ENCODE measurements at regions not wholly inside any gene's neighbourhood (a gene's known extent, or its start where the extent isn't known, plus 50 kb on each side); places are given as distances from the start of the nearest gene placed in this dataset.
"Not testable (repeated sequence)": the region's sequence is repeated elsewhere in the genome, so short reads cannot be mapped to it uniquely, and the experiment has no call there.

DNA sequence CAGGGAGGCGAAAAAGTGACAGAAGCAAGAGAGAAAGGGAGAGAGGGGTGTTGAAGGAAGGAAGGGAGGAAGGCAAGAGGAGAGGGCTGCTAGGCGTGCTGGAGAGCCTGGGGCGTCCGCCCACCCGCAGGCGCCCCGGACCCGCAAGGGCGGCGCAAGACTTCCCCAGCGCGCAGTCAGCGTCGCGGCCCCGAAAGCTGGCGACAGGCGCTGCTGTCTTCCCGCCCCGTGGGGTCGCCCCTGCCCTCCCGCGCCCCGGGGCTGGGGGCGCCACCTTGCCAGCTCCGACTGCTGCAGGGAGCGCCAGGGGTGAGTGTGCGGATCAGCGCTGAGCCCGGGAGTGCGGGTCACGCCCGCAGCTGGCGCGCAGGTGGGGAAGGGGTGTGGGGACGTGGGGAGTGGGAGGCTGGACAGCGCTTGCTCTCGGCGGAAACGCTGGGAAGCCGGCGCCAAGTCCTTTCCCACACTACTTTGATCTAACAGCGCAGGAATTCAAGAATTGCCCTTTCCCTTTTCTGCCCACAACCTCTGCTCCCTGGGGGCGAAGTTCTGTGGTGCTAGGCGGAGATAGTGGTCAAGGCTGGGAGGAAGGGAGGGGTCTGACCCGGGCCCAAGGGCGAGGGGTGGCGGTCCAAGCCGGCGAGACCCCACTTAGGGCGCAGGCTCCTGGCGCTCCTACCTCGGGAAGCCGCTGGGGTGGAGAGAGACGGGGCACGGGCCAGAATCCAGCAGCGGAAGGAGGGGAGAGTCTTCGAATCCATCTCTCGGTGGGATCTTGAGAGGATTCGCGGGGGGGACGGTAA is 266.1 kb downstream of the CGGBP1 start, which contains the start of gene HTR1F:
TSS of gene HTR1F (plus strand) at position 173 of the 803 bp plus-strand sequence.
- no peak for FAIRE-seq

DNA sequence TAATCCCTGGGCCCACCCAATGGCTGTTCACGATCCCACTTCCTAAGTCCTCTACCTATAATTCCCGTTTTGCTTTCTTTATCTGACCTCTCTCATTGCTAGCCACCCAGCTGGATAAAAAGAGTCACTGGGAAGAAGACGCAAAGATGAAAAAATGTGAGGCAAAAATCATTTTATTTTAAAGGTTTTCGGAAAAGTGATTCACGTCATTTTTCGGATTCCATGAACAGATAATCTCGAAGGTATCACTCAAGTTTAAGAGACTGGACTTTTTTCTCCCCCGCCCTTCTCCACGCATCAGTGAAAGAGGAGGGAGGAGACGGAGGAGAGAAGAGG is 266.6 kb downstream of the CGGBP1 start:
- FAIRE-seq, result no peak

DNA sequence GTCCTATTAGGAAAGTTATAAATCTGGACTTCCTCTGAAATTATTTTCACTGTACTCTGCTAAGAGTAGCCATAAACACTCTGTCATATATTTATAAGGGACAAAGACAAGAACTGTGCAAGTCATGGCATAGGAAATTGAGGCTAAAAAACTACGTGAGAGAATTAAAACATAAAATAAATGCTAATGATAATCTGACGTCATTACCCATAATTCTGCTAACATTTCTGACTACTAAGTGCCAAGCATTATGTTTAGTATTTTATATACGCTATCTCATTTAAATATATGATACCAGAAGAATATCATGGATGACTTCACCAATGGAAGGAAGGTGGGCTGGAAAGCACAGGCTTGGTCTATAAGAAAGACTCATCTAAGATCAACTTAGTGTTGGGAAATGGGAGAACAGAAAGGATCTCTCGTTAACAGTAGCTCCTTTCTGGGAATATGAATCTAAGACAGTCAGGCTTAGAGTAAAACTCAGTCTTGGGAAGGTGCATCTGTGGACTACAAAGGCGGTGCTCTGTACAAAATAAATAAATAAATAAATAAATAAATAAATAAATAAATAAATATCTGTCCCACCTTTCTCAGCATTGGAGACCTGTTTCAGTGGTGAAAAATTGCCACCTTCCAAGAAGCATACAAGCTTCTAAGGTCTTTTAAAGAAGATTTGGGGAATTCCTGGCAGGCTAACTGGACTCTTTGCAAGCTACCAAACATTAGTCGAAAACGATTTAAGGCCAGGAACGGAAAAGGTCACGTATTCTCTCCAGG is 267.4 kb downstream of the CGGBP1 start:
- no peak for FAIRE-seq

DNA sequence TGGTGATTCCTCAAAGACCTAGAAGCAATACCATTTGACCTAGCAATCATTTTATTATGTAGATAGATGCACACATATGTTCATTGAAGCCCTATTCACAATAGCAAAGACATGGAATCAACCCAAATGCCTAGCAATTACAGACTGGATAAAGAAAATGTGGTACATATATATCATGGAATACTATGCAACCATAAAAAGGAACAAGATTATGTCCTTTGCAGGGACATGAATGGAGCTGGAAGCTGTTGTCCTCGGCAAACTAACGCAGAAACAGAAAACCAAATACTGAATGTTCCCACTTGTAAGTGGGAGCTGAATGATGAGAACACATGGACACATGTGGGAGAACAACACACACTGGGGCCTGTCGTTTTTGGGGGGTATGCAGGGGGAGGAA is 269.8 kb downstream of the CGGBP1 start:
- FAIRE-seq, result not testable (repeated sequence)

DNA sequence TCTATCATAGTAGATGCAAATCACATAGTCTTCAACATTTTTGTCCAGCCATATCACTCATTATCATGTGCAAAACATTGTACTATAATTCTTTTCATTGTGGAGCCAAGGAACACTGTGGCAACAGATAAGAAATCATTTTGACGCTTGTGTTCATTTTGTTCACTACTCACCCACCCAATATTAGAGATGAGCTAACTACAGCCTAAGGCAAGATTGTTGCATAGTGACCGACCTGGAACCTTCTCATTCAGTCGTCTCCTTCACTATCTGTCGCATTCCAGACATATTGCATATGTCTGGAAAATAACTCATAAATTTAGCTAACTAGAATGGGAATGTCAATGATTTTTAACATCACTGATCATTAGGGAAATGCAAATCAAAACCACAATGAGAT is 270.3 kb downstream of the CGGBP1 start:
- no peak for FAIRE-seq

DNA sequence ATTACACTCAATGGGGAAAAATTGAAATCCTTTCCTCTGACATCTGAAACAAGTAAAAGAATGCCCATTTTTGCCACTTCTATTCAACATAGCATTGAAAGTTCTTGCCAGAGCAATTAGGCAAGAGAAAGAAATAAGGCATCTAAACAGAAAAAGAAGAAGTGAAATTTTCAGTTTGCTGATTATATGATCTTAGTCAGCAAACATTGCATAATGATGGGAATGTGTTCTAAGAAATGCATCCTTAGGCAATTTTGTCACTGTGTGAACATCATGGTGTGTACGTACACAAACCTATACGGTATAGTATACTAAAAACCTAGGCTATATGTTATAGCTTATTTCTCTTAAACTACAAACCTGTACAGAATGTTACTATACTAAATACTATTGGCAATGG is 278.0 kb downstream of the CGGBP1 start:
- peak; percentile 69 for FAIRE-seq

DNA sequence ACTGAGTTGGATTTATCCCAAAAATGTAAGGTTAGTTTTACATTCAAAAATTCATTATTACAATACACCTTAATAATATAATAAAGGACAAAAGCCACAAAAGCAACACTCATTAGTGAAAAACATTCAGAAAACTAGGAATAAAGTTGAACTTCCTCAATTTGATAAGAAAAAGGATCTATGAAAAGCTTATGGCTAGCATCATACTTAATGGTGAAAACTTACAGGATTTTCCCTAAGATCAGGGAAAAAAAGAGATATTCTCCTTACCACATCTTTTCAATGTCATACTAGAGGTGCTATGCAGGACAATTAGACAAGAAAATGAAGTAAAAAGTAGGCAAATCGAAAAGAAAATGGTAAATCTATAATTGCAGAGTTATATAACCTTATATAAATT is 279.9 kb downstream of the CGGBP1 start:
- FAIRE-seq, result no peak

DNA sequence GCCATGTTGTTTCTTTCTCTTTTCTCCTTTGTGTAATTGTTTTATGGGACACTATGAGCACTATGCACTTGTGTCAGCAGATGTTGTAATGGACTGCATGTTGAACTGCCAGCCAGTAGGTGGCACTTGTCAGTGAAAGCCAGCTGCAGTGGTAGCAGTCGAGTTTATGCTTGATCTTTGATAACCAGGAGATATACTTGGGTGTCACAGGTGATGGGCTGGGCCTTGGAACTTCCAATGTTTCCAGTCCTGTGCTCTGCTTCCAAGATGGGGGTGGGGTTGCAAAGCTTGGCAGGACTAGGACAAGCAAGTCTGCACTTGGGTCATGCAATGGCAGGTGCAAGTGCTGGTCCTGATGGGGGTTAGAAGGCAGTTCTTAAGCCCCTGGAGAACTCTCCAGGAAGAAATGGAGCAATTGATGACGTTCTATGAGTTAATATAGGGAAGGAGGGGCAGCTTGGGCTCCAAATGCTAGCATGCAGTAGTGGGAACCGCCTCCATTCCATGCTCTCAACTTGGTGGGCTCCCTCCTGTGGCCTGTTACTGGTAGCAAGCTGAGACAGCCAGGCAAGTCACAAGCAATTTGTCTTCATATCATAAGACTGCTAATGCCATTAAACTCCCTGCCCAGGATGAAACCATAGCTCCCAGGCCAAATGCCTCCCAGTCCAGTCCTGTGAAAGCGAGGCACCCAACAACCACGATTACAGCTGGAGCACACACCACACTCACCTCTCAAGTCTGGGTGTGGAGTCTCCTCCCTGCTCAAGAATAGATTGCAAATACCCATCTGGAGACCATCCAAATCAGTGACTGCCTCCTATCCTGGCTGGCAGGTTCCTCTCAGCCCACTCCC is 287.2 kb downstream of the CGGBP1 start:
- FAIRE-seq, result peak; percentile 5

DNA sequence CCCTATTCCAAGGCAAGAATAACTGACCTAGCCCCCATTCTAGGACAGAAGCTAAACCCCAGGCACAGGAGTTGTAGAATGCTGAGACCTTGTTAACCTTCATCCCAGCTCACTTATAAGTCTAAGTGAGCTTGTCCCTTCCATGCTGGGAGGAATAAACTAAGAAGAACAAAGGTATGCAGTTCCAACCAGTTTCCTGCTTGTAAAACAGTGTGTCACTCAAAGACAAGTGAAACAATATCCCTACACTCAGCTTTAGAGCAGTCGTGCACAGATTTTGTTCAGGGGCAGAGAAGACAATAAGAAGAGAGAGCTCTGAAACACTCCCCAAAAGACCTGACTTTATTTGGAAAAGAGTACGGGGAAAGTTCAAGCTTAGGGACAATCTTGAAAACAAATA is 292.1 kb downstream of the CGGBP1 start:
- no peak for FAIRE-seq

DNA sequence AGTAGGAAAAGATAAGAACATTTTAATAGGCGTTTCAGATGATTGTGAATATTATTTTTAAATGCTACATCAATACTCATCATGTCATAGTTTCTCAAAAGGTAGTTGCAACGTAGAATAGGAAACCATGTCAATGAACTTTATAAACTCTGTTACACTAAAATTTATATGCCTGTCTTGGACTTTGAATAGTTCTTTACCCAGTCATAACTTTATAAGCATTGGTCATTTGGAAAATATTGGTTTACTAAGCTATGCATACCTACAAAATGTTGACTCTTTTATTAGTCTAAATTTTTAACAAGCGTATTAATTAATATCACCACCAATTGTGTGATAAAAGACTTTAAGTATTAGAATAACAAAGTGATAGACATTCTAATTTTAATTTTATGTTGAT is 293.5 kb downstream of the CGGBP1 start:
- FAIRE-seq, result no peak

DNA sequence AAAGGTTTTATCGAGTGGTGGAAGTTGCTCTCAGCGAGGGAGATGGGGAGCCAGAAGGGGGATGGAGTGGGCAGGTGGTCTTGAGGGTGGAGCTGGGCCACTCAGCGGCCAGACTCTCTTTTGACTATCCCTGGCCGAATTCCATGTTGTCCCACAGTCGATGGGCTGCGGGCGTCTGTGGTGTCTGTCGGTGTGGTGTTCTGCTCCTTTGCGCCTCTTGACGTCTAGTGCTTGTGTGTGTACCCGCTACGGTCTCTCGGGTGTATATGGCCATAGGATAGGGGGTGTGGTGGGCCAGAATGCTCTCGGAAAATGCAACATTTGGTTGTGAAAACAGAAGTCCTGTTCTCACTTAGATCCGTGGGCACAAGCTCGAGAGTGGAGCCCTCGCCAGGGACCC is 297.0 kb downstream of the CGGBP1 start:
- FAIRE-seq, result no peak

DNA sequence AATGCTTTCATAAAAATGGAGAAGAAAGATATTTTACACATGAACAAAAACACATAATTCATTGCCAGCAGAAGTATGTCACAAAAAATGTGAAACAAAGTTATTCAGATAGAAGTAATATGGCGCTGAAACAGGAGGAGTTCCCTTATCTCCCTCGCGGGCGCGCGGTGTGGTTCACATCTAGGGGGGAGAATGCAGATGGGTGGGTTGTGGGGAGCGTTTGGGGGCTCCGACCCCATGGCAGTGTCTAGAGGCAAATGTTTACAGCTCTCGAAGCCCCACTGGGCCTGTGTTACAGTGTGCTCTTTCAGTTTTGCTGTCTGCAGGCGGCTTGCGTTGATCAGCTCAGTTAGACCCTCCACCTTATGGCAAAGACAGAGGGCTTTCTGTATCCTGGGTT is 297.5 kb downstream of the CGGBP1 start:
- no peak for FAIRE-seq

DNA sequence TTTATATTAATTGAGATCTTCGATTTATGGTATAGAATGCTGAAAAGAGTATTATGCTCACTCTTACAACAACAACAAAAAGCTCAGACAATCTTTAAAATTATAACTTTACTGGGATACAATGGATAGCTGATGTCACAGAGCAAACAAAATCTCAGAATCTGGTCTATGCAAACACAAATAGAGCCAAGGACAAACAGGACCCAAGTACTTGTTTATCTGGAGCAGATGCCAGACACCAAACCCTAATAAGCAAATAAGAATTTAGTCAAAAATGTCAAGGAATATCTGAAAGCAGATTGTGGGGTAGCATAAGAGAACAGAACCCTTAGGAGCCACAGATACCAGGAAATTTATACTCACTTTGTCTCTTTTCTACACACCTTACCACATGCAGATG is 302.2 kb downstream of the CGGBP1 start:
- FAIRE-seq, result no peak

DNA sequence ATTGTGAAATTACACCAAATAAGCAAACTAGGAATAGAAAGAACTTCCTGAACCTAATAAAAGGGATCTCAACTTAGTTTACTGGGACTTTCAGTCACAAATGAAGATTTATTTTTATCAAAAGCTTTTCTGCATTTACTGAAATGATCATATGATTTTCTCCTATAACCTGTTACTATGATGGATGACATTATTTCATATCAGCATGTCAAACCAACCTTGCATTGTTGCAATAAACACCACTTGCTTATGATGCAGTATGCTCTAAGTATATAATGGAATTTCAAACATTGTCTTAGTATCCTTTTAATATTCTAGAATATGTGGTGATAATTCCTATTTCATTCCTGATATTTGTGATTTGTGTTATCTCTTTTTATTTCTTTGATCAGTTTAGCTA is 303.0 kb downstream of the CGGBP1 start:
- FAIRE-seq, result no peak

DNA sequence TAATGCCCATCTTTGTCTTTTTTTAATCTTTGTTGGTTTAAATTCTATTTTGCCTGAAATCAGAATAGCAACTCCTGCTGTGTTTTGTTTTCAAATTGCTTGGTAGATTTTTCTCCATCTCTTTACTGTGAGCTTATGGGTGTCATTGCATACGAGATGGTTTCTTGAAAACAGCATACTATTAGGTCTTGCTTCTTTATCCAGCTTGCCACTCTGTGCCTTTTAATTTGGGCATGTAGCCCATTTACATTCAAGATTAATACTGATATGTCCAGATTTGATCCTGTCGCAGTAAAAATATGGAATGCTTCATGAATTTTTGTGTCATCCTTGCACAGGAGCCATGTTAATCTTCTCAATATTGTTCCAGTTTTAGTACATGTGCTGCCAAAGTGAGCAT is 316.6 kb downstream of the CGGBP1 start:
- FAIRE-seq, result no peak

DNA sequence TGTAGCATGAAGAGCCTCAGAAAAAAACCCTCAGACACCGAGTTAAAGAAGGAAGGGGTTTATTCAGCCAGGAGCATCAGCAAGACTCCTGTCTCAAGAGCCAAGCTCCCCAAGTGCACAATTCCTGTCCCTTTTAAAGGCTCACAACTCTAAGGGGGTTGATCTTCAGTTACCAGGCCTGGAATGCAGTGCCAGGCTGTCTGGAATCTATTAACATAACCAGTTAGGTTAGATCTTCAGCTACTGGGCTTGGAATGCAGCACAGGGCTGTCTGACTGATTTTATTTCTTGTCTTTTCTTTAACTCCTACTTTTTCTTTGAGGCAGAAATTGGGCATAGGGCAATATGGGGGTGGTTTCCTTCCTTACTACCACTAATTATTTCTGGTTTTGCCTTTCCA is 317.9 kb downstream of the CGGBP1 start:
- FAIRE-seq, result not testable (repeated sequence)

DNA sequence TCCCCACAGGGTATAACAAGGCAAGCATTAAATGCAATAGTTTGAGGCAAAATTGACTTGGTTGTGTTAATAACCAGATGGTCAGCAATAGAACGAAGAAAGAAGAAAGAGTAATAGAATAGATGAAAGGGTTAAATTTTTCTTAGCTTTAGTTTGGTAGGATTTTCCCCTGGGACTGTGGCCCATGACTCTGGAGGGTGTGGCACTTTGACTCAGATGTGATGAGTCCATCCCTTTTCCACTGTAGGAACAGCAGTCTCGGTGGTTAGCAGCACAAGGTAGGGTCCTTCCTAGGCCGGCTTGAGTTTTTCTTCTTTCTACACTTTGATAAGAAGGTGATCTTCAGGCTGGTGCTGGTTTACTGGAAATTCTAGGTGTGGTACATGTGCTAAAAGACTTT is 321.0 kb downstream of the CGGBP1 start:
- not testable (repeated sequence) for FAIRE-seq

DNA sequence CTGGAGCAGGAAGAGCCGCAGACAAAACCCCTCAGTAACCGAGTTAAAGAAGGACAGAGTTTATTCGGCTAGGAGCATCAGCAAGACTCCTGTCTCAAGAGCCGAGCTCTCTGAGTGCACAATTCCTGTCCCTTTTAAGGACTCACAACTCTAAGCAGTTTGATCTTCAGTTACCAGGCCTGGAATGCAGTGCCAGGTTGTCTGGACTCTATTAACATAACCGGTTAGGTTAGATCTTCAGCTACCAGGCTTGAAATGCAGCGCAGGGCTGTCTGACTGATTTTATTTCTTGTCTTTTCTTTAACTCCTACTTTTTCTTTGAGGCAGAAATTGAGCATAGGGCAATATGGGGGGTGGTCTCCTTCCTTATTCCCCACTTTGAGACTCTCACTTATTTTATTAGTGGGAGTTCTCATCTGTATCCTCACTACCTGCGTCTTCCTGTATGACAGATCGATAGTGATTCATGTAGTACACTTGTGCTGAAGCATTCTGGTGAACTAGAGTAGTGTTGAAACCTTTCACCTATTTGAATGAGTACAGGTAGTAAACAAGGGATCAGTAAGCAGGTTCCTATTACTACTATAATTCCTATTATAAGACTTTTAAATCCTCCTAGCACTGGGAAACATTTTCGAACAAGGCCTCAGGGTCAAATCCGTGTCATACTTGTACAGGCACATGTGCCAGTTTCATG is 325.0 kb downstream of the CGGBP1 start:
- no peak for FAIRE-seq

DNA sequence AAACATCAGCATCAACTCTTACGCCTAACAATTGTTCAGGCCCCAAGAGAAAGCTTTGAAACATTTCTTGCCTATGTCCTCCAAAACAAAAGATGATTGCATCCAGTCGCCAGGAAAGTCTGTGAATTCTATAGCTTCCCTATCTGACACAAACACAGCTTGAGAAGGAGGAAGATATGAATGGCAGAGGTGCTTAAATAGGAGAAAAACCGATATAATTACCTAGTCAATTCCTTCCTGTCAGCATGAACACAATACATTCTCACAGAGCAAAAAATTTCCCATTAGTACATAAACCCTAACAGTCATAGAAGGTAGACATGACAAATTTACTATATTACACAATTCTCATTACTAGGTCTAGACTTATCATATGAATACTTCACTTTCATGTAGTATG is 326.5 kb downstream of the CGGBP1 start:
- no peak for FAIRE-seq

DNA sequence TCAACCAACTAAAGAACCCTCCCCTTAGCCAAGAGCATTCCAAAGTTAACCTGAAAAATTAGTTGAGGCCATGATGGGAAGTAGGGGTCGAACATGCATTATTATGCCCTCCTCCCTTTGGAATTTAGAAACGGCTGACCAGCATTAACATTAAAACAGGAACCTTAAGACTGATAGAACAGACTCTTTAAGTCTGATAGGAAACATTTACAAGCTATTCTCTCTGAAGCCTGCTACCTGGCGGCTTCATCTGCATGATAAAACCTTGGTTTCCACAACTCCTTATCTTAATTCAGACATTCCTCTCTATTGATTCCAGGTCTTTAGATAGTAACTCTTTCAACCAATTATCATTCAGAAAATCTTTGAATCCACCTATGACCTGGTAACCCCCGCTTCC is 331.0 kb downstream of the CGGBP1 start:
- no peak for FAIRE-seq

DNA sequence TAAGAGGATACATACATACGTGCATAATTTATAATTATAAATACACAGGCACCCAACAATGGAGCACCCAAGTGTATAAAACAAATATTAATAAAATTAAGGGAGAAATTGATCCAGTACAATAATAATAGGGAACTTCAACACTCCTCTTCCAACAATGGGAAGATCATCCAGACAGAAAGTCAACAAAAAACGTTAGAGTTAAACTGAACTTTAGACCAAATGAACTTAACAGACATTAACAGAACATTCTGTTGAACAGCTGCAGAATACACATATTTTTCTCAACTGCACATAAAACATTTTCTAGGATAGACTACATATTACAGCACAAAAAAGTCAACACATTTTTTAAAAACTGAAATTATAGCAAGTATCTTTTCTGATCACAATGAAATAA is 339.7 kb downstream of the CGGBP1 start:
- no peak for FAIRE-seq

DNA sequence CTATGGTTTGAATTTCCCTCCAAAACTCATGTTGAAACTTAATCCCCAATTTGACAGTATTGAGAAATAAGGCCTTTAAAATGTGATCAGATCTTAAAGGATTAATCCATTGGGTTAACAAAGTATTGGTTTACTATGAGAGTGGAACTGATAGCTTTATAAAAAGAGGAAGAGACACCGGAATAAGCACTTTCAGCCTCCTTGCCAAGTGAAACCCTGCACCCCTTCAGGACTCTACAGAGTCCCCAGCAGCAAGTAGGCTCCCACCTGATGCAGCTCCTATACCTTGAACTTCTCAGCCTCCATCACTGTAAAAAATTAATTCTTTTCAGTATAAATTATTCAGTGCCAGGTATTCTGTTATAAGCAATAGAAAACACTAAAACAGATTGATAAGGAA is 348.3 kb downstream of the CGGBP1 start:
- FAIRE-seq, result no peak

DNA sequence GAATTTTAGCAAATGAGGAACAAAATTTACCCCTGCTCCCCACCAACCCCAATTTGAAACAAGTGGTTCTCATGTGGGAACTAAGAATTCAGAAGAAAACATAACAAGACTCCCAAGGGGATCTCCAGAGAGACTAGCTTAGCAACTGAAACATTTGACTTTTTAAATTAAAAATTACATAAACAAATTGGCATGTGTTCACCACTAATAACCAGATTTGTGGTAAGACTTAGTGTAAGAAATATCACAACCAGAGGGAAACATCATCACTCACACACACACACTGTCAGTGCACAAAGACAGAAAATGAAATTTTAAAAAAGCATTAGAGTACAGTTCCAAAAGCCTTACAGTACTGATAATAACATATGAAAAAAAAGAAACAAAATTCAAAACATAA is 348.8 kb downstream of the CGGBP1 start:
- FAIRE-seq, result no peak

Data from islet of Langerhans (tissue), 1 donor.